ENCODE measurements at regions not wholly inside any gene's neighbourhood (a gene's known extent, or its start where the extent isn't known, plus 50 kb on each side); places are given as distances from the start of the nearest gene placed in this dataset.

GRCh38 chr19:28463493-28464053 is 749.4 kb downstream of the UQCRFS1 start:
- no peak for DNase-seq
- H3K9me3 Mint-ChIP-seq (ENCODE audit: low read depth, unreplicated experiment) = no peaks in the 10 kb centered on the region
- H3K4me1 Mint-ChIP-seq (ENCODE audit: low read depth, unreplicated experiment) = peaks cover 24% of the 10 kb centered on the region
- no peak overlapping the region for H3K4me3 Mint-ChIP-seq (ENCODE audit: low read depth, unreplicated experiment)
- H3K27me3 Mint-ChIP-seq (ENCODE audit: unreplicated experiment) = no peaks in the 10 kb centered on the region
- CTCF ChIA-PET = interaction anchor here (1.3 kb wide), 1 partner anchor 9 kb away, joined by 3 read pairs; no protein-coding TSS in a partner anchor
- intact Hi-C loops (cut with micrococcal nuclease; ENCODE audit: unreplicated experiment) = no loop called here
- H3K36me3 Mint-ChIP-seq (ENCODE audit: insufficient read depth, unreplicated experiment) = no peaks in the 10 kb centered on the region
- no peak overlapping the region for H3K27ac Mint-ChIP-seq (ENCODE audit: unreplicated experiment)
- no peak for TF ChIP-seq CTCF (IDR thresholded peaks at IDR 0.05; ENCODE audit: unreplicated experiment)
- no TSS peak for BruUV-seq (replicated peaks)

GRCh38 chr19:28457620-28458019 is 755.3 kb downstream of the UQCRFS1 start:
- no peak for TF ChIP-seq CTCF (IDR thresholded peaks at IDR 0.05; ENCODE audit: unreplicated experiment)
- CTCF ChIA-PET = no interaction called here
- H3K27ac Mint-ChIP-seq (ENCODE audit: unreplicated experiment) = no peak overlapping the region
- intact Hi-C loops (cut with micrococcal nuclease; ENCODE audit: unreplicated experiment) = no loop called here
- no peaks in the 10 kb centered on the region for H3K27me3 Mint-ChIP-seq (ENCODE audit: unreplicated experiment)
- H3K4me1 Mint-ChIP-seq (ENCODE audit: low read depth, unreplicated experiment) = peaks cover 19% of the 10 kb centered on the region
- BruUV-seq (replicated peaks) = no TSS peak
- DNase-seq = no peak
- no peaks in the 10 kb centered on the region for H3K36me3 Mint-ChIP-seq (ENCODE audit: insufficient read depth, unreplicated experiment)
- H3K9me3 Mint-ChIP-seq (ENCODE audit: low read depth, unreplicated experiment) = no peaks in the 10 kb centered on the region
- no peak overlapping the region for H3K4me3 Mint-ChIP-seq (ENCODE audit: low read depth, unreplicated experiment)

GRCh38 chr19:28456708-28457320 is 756.1 kb downstream of the UQCRFS1 start:
- Mint-ChIP-seq H3K27ac (ENCODE audit: unreplicated experiment) (no peak overlapping the region), H3K4me1 (ENCODE audit: low read depth, unreplicated experiment) (peaks cover 19% of the 10 kb centered on the region)
- no TSS peak for BruUV-seq (replicated peaks)

GRCh38 chr19:28456252-28456651 is 756.7 kb downstream of the UQCRFS1 start:
- TF ChIP-seq CTCF (IDR thresholded peaks at IDR 0.05; ENCODE audit: unreplicated experiment) = no peak
- intact Hi-C loops (cut with micrococcal nuclease; ENCODE audit: unreplicated experiment) = no loop called here
- Mint-ChIP-seq H3K27me3 (ENCODE audit: unreplicated experiment) (no peaks in the 10 kb centered on the region), H3K36me3 (ENCODE audit: insufficient read depth, unreplicated experiment) (no peaks in the 10 kb centered on the region), H3K27ac (ENCODE audit: unreplicated experiment) (no peak overlapping the region), H3K4me1 (ENCODE audit: low read depth, unreplicated experiment) (peaks cover 19% of the 10 kb centered on the region), H3K4me3 (ENCODE audit: low read depth, unreplicated experiment) (no peak overlapping the region), H3K9me3 (ENCODE audit: low read depth, unreplicated experiment) (no peaks in the 10 kb centered on the region)
- CTCF ChIA-PET = no interaction called here
- BruUV-seq (replicated peaks) = no TSS peak
- DNase-seq = no peak

More at GRCh38 chr19:28456708-28457320, 756.1 kb downstream of the UQCRFS1 start:
- Mint-ChIP-seq H3K36me3 (ENCODE audit: insufficient read depth, unreplicated experiment) (no peaks in the 10 kb centered on the region), H3K4me3 (ENCODE audit: low read depth, unreplicated experiment) (no peak overlapping the region), H3K9me3 (ENCODE audit: low read depth, unreplicated experiment) (no peaks in the 10 kb centered on the region), H3K27me3 (ENCODE audit: unreplicated experiment) (no peaks in the 10 kb centered on the region)
- no peak for DNase-seq
- no peak for TF ChIP-seq CTCF (IDR thresholded peaks at IDR 0.05; ENCODE audit: unreplicated experiment)
- intact Hi-C loops (cut with micrococcal nuclease; ENCODE audit: unreplicated experiment) = no loop called here
- CTCF ChIA-PET = no interaction called here

Data from Calu3 (cell line).